ENCODE measurements at regions not wholly inside any gene's neighbourhood (a gene's known extent, or its start where the extent isn't known, plus 50 kb on each side); places are given as distances from the start of the nearest gene placed in this dataset.

- TF ChIP-seq POLR2AphosphoS5 (IDR thresholded peaks at IDR 0.05; ENCODE audit: control insufficient read depth, insufficient read depth, low read depth, low read length): no peak
- TF ChIP-seq ZBTB11 (CRISPR knock-in tag; IDR thresholded peaks at IDR 0.05): no peak
- TF ChIP-seq ID3 (CRISPR knock-in tag; IDR thresholded peaks at IDR 0.05): no peak
- TF ChIP-seq ID3 (tag; IDR thresholded peaks at IDR 0.05): no peak
- TF ChIP-seq POLR2AphosphoS2 (IDR thresholded peaks at IDR 0.05; ENCODE audit: low read length): no peak
- TF ChIP-seq CTCF (IDR thresholded peaks at IDR 0.05 in 2 of 3, conservative IDR thresholded peaks at IDR 0.05 in 1 of 3; ENCODE audit: insufficient read depth in 2 of 3, low read depth in 1 of 3, low read length in 3 of 3): no peak
- no peak for TF ChIP-seq HMGXB4 (CRISPR knock-in tag; IDR thresholded peaks at IDR 0.05)
- TF ChIP-seq FOS (IDR thresholded peaks at IDR 0.05; ENCODE audit: extremely low read depth, insufficient read length): no peak
- TF ChIP-seq YBX1 (IDR thresholded peaks at IDR 0.05): no peak
- no peak for TF ChIP-seq ZNF384 (IDR thresholded peaks at IDR 0.05; ENCODE audit: low read depth, low read length)
These were observed 1598.5 kb downstream of the LRRC4C start for GRCh38 chr11:39860931-39861330.
